ENCODE measurements at regions not wholly inside any gene's neighbourhood (a gene's known extent, or its start where the extent isn't known, plus 50 kb on each side); places are given as distances from the start of the nearest gene placed in this dataset.
"Not testable (repeated sequence)": the region's sequence is repeated elsewhere in the genome, so short reads cannot be mapped to it uniquely, and the experiment has no call there.

DNA sequence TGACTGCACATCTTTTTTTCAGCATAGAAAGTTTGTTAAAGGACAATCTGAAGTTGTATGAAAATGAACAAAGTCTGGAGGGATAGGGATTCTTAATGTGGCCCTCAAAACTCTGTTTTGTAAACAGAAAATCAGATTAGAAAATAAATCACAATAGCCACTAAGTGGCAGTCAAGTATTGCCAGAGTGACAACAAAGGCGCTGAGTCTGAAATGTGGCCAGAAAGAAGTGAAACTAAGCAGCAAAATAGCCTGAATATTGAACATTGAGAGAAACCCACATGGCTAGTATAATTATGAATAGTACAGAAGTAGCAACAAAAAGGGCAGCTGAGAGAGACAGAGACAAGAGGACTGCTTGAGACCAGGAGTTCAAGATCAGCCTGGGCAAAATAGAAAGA lies 81.1 kb upstream of the CT45A1 start:
- DNase-seq, result peak in 1 of 2 experiments; percentile 25
- Histone ChIP-seq H3K36me3 (no peaks in the 10 kb centered on the region), H3K9me3 (replicated peaks) (no peaks in the 10 kb centered on the region), H3K27me3 (no peaks in the 10 kb centered on the region), H3K4me3 (no peak overlapping the region), H3K4me1 (no peaks in the 10 kb centered on the region), H3K27ac (no peak overlapping the region)

DNA sequence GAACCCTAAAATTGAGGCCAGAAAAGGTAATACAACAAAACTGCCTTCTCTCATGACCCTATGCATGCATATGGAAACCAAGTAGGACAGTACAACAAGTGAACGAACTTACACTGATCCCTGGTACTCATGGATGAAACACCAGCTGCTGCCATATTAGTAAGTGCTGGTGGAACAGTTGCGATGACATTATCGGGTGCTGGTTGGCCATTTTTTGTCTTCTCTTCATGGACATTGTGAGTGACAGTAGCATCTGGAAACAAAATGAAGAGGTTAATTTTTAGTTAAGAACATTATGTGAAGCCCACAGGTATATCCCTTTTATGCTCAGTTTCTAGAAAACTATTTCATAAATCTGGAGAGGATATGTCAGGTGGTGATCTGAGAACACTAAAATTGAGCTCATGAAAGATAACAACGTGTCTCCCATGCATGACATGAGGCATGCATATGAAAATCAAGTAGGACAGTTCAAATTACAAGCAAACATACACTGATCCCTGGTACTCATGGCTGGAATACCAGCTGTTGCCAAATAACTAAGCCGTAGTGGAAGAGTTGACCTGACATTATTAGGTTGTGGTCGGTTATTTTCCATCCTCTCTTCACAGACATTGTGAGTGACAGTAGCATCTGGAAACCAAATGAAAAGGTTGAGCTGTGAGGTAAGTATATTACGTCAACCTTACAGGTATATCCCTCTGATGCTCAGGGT lies 74.2 kb upstream of the CT45A1 start:
- Histone ChIP-seq H3K4me1 (peaks cover 36% of the 10 kb centered on the region), H3K4me3 (no peak overlapping the region), H3K36me3 (no peaks in the 10 kb centered on the region), H3K9me3 (replicated peaks) (no peaks in the 10 kb centered on the region), H3K27me3 (no peaks in the 10 kb centered on the region), H3K27ac (peak overlapping the region; percentile 95)
- DNase-seq, result peak; percentile 54 to 83

DNA sequence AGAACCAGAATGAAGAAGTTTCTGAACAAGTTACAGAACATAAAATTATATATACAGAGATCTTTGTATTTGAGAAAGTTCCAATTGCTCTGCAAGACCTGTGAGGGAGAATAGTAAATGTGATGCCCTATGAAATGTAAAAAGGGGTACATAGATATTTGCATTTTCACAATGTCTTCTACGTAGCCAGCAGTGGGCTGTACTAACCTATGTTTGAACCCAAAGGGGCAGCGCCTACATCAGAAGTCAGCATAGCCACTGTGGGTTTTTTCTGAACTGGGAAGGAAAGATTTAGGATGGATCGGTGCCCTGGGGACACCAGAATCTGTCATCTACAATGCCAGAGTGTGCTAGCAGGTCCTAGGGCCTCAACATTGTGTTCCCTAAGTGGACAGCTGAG lies 69.5 kb upstream of the CT45A1 start:
- DNase-seq, result no peak
- Histone ChIP-seq H3K36me3 (no peaks in the 10 kb centered on the region), H3K4me1 (peaks cover 28% of the 10 kb centered on the region), H3K27ac (no peak overlapping the region), H3K9me3 (replicated peaks) (no peaks in the 10 kb centered on the region), H3K4me3 (no peak overlapping the region), H3K27me3 (no peaks in the 10 kb centered on the region)

DNA sequence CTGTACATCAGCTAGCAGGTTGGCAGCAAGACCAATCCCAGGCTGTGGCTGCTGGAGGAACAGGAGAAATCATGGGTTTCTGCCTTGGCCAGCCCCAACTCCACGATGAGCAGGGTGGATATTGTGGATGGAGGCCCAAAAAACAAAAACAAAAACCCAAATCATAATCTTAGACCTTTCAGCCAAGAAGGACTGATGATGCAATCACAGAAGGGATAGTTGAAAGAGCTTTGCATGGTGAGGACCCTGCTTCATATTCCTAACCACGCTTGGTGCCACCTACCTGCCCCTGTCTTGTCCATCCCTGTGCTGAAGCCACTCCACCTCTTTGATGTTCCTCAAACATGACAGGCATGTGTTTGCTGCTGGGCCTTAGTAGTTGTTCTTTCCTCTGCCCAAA lies 68.8 kb upstream of the CT45A1 start:
- DNase-seq, result no peak
- peaks cover 21% of the 10 kb centered on the region for H3K4me1 ChIP-seq
- no peaks in the 10 kb centered on the region for H3K9me3 ChIP-seq (replicated peaks)
- no peak overlapping the region for H3K4me3 ChIP-seq
- no peaks in the 10 kb centered on the region for H3K36me3 ChIP-seq
- no peak overlapping the region for H3K27ac ChIP-seq
- H3K27me3 ChIP-seq, result no peaks in the 10 kb centered on the region

DNA sequence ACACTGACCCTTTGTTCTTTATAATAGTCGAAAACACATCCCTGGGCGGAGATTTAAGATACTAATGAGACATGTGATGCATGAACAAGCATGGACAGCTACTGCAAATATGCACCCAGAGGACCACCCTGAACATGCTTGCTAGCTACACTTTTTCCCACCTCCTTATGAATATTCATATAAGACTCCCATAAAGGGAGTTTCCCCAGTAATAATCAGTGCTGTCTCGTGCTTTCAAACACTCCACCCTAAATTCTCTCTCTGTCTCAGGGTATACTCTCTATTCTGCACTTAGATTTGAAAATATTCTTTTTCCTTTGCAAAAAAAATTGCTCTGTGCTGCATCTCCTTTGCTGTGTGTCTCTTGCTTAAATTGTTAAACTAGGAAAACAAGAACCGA lies 64.4 kb upstream of the CT45A1 start:
- no peak for DNase-seq
- Histone ChIP-seq H3K4me1 (no peaks in the 10 kb centered on the region), H3K4me3 (no peak overlapping the region), H3K27me3 (no peaks in the 10 kb centered on the region), H3K9me3 (replicated peaks) (no peaks in the 10 kb centered on the region), H3K36me3 (no peaks in the 10 kb centered on the region), H3K27ac (no peak overlapping the region)

DNA sequence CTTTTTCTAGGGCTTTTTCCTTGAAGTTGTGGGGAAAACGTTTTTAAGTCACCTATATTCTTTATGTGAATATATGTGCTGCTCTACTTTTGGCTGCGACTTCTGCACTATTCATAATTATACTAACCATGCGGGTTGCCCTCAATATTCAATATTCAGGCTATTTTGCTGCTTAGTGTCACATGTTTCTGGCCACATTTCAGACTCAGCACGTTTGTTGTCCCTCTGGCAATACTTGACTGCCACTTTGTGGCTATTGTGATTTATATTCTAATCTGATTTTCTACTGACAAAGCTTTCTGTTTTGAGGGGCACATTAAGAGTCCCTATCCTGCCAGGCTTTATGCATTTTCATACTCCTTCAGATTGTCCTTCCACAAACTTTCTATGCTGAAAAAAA lies 63.9 kb upstream of the CT45A1 start:
- Histone ChIP-seq H3K4me1 (no peaks in the 10 kb centered on the region), H3K4me3 (no peak overlapping the region), H3K27me3 (no peaks in the 10 kb centered on the region), H3K27ac (no peak overlapping the region), H3K36me3 (no peaks in the 10 kb centered on the region), H3K9me3 (replicated peaks) (no peaks in the 10 kb centered on the region)
- DNase-seq, result no peak

DNA sequence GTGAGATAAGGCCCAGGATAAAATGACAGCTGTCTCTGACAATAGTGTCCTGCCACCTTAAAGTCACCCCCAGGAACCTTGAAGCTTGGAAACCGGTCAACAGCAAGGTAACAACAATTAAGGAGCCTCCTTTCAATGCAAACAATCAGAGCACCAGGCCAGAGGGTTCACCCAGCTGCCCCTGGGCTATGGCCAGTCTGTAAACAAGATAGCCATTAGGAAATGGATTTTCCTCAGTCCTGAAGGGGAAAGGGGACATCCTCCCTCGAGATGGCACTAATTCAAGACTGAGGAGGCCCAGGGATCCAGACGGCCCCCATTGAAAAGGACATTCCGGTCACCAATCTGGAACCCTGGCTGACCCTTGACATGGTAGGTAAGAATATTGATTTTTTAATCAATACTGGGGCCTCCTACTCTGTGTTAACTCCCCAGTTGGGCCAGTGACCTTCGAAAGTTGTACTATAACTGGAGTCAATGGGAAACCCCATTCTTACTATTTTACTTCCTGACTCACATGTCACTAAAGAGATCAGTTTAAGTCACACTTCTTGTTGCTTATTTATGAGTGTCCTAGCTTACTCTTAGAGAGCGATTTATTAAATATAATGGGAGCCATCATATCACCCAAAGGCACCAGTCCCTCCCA lies 61.7 kb upstream of the CT45A1 start:
- no peaks in the 10 kb centered on the region for H3K4me1 ChIP-seq
- no peaks in the 10 kb centered on the region for H3K36me3 ChIP-seq
- H3K4me3 ChIP-seq, result no peak overlapping the region
- H3K27ac ChIP-seq, result no peak overlapping the region
- H3K9me3 ChIP-seq (replicated peaks), result no peaks in the 10 kb centered on the region
- no peaks in the 10 kb centered on the region for H3K27me3 ChIP-seq
- DNase-seq, result no peak

DNA sequence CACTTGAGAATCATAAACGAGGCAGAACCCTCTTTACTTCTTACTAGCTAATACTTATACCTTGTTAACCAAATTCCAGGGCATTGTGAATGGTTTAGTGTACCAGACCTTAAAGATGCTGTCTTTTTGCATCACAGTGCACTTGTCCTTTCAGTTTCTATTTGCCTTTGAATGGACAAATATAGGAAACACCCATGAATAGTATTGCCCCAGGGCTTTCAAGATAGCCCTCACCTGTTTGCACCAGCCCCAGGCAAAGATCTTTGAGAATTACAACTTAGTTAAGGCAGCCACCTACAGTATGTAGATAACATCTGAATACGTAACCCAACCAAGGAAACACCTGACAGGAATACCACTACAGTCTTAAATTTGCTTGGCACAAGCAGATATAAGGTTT lies 60.8 kb upstream of the CT45A1 start:
- no peak for DNase-seq
- H3K9me3 ChIP-seq (replicated peaks), result no peaks in the 10 kb centered on the region
- H3K27me3 ChIP-seq, result no peaks in the 10 kb centered on the region
- H3K27ac ChIP-seq, result no peak overlapping the region
- no peak overlapping the region for H3K4me3 ChIP-seq
- H3K36me3 ChIP-seq, result no peaks in the 10 kb centered on the region
- no peaks in the 10 kb centered on the region for H3K4me1 ChIP-seq

DNA sequence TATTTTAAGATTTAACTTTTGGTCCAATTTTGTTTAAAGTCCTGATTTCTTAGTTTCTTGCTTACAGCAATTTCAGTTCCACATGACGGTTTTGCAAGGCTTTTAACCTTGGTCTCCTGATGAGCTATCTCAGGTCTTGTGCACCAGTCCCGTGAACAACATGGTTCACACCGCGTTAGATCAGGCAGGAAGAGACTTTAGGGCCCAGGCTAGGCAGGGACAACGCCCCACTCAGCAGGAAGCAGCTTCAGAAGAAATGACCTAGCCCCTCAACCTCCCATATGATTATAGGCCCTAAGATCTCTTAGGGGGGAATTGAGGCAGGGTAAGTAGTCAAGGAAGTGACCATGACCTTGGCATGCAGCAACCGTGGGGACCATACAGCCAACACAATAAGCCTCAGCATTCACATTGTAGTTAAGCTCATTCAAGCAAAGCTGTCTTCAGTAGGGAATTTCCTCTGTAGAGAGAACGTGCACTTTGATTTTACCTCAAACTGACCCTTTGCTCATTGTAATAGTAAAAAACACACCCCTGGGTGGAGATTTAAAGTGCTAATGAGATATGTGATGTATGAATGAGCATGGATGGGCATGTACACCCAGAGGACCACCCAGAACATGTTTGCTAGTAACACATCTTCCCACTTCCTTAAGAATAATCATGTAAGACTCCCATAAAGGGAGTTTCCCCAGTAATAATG lies 55.3 kb upstream of the CT45A1 start:
- not testable (repeated sequence) for H3K27ac ChIP-seq; H3K4me3 ChIP-seq; DNase-seq; H3K9me3 ChIP-seq (replicated peaks); H3K27me3 ChIP-seq; H3K4me1 ChIP-seq; H3K36me3 ChIP-seq
